ENCODE measurements at regions not wholly inside any gene's neighbourhood (a gene's known extent, or its start where the extent isn't known, plus 50 kb on each side); places are given as distances from the start of the nearest gene placed in this dataset.
"Not testable (repeated sequence)": the region's sequence is repeated elsewhere in the genome, so short reads cannot be mapped to it uniquely, and the experiment has no call there.

GRCh38 chr12:94010307-94010706 lies 138.1 kb upstream of the PLXNC1 start:
- Histone ChIP-seq H3K9ac (ENCODE audit: low read depth, low read length) (no peak overlapping the region), H3K4me2 (ENCODE audit: low read length) (no peak overlapping the region), H3K9me3 (replicated peaks; ENCODE audit: low read length) (no peaks in the 10 kb centered on the region), H3K4me3 (ENCODE audit: low read length) (no peak overlapping the region), H3K4me1 (ENCODE audit: control insufficient read depth, insufficient read depth, low read length) (no peaks in the 10 kb centered on the region), H3K27me3 (ENCODE audit: control insufficient read depth, insufficient read depth, low read length) (no peaks in the 10 kb centered on the region), H3K36me3 (ENCODE audit: insufficient read depth, low read length) (no peaks in the 10 kb centered on the region)

DNA sequence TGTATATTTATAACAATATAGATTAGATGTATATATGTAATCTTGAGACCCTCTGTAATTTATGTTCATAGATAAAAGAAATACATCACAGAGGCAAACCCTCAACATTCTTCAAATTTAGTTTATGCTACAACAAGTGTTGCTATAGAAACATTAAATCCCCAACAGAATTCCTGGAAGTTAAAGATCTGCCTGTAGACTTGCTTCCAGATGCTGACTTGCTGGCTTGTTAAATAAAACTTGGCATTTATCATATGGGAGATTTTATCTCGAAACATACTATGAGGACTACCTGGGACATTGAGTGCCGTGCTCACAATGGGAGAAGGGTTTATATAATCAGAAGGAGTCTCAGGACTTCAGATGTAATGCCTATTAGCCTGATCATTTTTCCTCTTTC lies 136.3 kb upstream of the PLXNC1 start:
- Histone ChIP-seq H3K9me3 (replicated peaks; ENCODE audit: low read length) (no peaks in the 10 kb centered on the region), H3K4me2 (ENCODE audit: low read length) (no peak overlapping the region), H3K4me3 (ENCODE audit: low read length) (no peak overlapping the region), H3K36me3 (ENCODE audit: insufficient read depth, low read length) (no peaks in the 10 kb centered on the region), H3K9ac (ENCODE audit: low read depth, low read length) (no peak overlapping the region), H3K27me3 (ENCODE audit: control insufficient read depth, insufficient read depth, low read length) (no peaks in the 10 kb centered on the region), H3K4me1 (ENCODE audit: control insufficient read depth, insufficient read depth, low read length) (no peaks in the 10 kb centered on the region)

GRCh38 chr12:94012590-94012989 lies 135.8 kb upstream of the PLXNC1 start:
- H3K4me1 ChIP-seq (ENCODE audit: control insufficient read depth, insufficient read depth, low read length) = no peaks in the 10 kb centered on the region

DNA sequence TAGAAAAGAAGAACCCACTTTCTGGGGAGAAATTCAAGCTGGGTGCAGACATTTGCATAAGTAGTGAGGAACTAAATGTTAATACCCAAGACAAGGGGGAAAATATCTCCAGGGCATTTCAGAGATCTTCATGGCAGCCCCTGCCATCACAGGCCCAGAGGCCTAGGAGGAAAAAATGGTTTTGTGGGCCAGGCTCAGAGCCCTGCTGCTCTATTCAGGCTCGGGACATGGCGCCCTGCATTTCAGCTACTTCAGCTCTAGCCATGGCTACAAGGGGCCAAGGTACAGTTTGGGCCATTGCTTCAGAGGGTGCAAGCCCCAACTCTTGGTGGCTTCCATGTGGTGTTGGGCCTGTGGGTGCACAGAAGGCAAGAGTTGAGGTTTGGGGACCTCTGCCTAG lies 131.1 kb upstream of the PLXNC1 start:
- not testable (repeated sequence) for H3K4me1 ChIP-seq (ENCODE audit: control insufficient read depth, insufficient read depth, low read length); H3K36me3 ChIP-seq (ENCODE audit: insufficient read depth, low read length); H3K9ac ChIP-seq (ENCODE audit: low read depth, low read length); H3K4me2 ChIP-seq (ENCODE audit: low read length); H3K27me3 ChIP-seq (ENCODE audit: control insufficient read depth, insufficient read depth, low read length); H3K9me3 ChIP-seq (replicated peaks; ENCODE audit: low read length); H3K4me3 ChIP-seq (ENCODE audit: low read length)

More at GRCh38 chr12:94012590-94012989, 135.8 kb upstream of the PLXNC1 start:
- Histone ChIP-seq H3K27me3 (ENCODE audit: control insufficient read depth, insufficient read depth, low read length) (no peaks in the 10 kb centered on the region), H3K9ac (ENCODE audit: low read depth, low read length) (no peak overlapping the region), H3K36me3 (ENCODE audit: insufficient read depth, low read length) (no peaks in the 10 kb centered on the region), H3K9me3 (replicated peaks; ENCODE audit: low read length) (no peaks in the 10 kb centered on the region), H3K4me2 (ENCODE audit: low read length) (no peak overlapping the region), H3K4me3 (ENCODE audit: low read length) (no peak overlapping the region)

- H3K27me3 ChIP-seq (ENCODE audit: control insufficient read depth, insufficient read depth, low read length) = peaks cover 1% of the 10 kb centered on the region
- peaks cover 5% of the 10 kb centered on the region for H3K9me3 ChIP-seq (replicated peaks; ENCODE audit: low read length)
- H3K4me1 ChIP-seq (ENCODE audit: control insufficient read depth, insufficient read depth, low read length) = no peaks in the 10 kb centered on the region
- no peaks in the 10 kb centered on the region for H3K36me3 ChIP-seq (ENCODE audit: insufficient read depth, low read length)
- H3K4me3 ChIP-seq (ENCODE audit: low read length) = no peak overlapping the region
- no peak overlapping the region for H3K4me2 ChIP-seq (ENCODE audit: low read length)
- no peak overlapping the region for H3K9ac ChIP-seq (ENCODE audit: low read depth, low read length)
These were observed 128.0 kb upstream of the PLXNC1 start for GRCh38 chr12:94020335-94020734.

GRCh38 chr12:94023879-94024278 lies 124.5 kb upstream of the PLXNC1 start:
- no peak overlapping the region for H3K9ac ChIP-seq (ENCODE audit: low read depth, low read length)
- peaks cover 14% of the 10 kb centered on the region for H3K27me3 ChIP-seq (ENCODE audit: control insufficient read depth, insufficient read depth, low read length)
- no peaks in the 10 kb centered on the region for H3K36me3 ChIP-seq (ENCODE audit: insufficient read depth, low read length)
- no peaks in the 10 kb centered on the region for H3K4me1 ChIP-seq (ENCODE audit: control insufficient read depth, insufficient read depth, low read length)
- H3K9me3 ChIP-seq (replicated peaks; ENCODE audit: low read length) = peaks cover 5% of the 10 kb centered on the region
- H3K4me3 ChIP-seq (ENCODE audit: low read length) = no peak overlapping the region
- no peak overlapping the region for H3K4me2 ChIP-seq (ENCODE audit: low read length)

DNA sequence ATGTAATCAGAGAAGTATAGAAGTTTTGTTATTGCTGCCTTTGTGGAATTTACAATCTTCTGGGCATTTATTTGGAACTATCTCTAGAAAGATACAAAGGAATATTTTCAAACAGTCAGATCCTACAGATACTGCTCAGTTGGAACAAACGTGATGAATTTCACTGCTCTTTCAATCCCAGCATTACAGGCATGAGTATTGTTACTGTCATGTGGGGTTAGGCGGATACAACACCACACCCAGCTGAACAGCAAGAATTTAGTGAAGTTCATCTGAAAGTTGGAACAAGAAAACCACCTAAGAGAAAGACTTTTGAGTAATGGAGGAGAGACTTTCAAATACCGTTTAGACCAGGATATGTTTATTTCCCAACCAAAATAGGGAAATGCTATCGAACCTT lies 123.3 kb upstream of the PLXNC1 start:
- Histone ChIP-seq H3K4me2 (ENCODE audit: low read length) (no peak overlapping the region), H3K36me3 (ENCODE audit: insufficient read depth, low read length) (no peaks in the 10 kb centered on the region), H3K9ac (ENCODE audit: low read depth, low read length) (no peak overlapping the region), H3K27me3 (ENCODE audit: control insufficient read depth, insufficient read depth, low read length) (peaks cover 19% of the 10 kb centered on the region), H3K9me3 (replicated peaks; ENCODE audit: low read length) (peaks cover 5% of the 10 kb centered on the region), H3K4me1 (ENCODE audit: control insufficient read depth, insufficient read depth, low read length) (no peaks in the 10 kb centered on the region), H3K4me3 (ENCODE audit: low read length) (no peak overlapping the region)

- Histone ChIP-seq H3K4me2 (ENCODE audit: low read length) (no peak overlapping the region), H3K9ac (ENCODE audit: low read depth, low read length) (no peak overlapping the region), H3K9me3 (replicated peaks; ENCODE audit: low read length) (peaks cover 5% of the 10 kb centered on the region), H3K27me3 (ENCODE audit: control insufficient read depth, insufficient read depth, low read length) (peaks cover 20% of the 10 kb centered on the region), H3K4me3 (ENCODE audit: low read length) (no peak overlapping the region), H3K4me1 (ENCODE audit: control insufficient read depth, insufficient read depth, low read length) (no peaks in the 10 kb centered on the region), H3K36me3 (ENCODE audit: insufficient read depth, low read length) (no peaks in the 10 kb centered on the region)
These were observed 122.6 kb upstream of the PLXNC1 start for GRCh38 chr12:94025756-94026155.

DNA sequence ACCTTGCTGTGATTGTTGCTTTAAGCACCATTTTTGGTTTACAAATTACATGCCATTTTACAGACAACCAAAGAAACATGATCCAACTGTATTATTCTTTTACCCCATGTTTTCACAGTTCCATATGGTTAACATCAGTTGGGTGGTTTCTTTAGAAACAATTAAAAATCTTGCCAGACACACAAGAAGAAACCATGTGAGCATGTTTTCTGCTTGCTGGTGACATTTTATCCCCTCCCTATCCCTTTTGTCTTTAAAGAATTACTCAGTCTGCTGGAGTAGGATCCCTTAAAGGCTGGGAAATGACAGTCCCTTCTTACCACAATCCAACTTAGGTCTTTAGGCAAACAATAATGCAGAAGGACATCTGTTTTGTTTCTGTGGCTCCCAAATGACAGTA lies 121.8 kb upstream of the PLXNC1 start:
- Histone ChIP-seq H3K9ac (ENCODE audit: low read depth, low read length) (no peak overlapping the region), H3K27me3 (ENCODE audit: control insufficient read depth, insufficient read depth, low read length) (peaks cover 20% of the 10 kb centered on the region), H3K4me3 (ENCODE audit: low read length) (no peak overlapping the region), H3K4me2 (ENCODE audit: low read length) (no peak overlapping the region), H3K4me1 (ENCODE audit: control insufficient read depth, insufficient read depth, low read length) (no peaks in the 10 kb centered on the region), H3K9me3 (replicated peaks; ENCODE audit: low read length) (peaks cover 5% of the 10 kb centered on the region), H3K36me3 (ENCODE audit: insufficient read depth, low read length) (no peaks in the 10 kb centered on the region)

GRCh38 chr12:94027561-94027960 lies 120.8 kb upstream of the PLXNC1 start:
- Histone ChIP-seq H3K4me2 (ENCODE audit: low read length) (no peak overlapping the region), H3K36me3 (ENCODE audit: insufficient read depth, low read length) (no peaks in the 10 kb centered on the region), H3K4me3 (ENCODE audit: low read length) (no peak overlapping the region)

DNA sequence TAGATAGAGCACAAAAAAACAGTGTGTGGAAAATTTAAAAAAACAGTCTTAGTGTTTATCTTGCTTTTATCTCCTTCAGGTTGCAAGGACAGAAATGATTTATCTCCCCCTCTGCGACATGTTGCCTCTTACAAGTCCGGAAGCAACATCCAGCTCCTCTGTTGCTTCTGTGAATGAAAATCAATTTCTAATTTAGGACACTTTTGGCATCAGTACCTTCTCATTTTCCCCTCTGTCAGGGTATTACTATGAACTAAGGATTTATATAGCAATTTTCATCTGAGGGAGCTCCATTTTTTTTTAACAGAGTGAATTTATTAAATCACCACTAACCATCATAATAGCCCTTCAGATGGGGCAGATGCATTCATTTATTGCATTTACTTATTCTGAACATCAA lies 116.6 kb upstream of the PLXNC1 start:
- Histone ChIP-seq H3K9me3 (replicated peaks; ENCODE audit: low read length) (no peaks in the 10 kb centered on the region), H3K4me3 (ENCODE audit: low read length) (no peak overlapping the region)

More at GRCh38 chr12:94027561-94027960, 120.8 kb upstream of the PLXNC1 start:
- peaks cover 30% of the 10 kb centered on the region for H3K27me3 ChIP-seq (ENCODE audit: control insufficient read depth, insufficient read depth, low read length)
- no peaks in the 10 kb centered on the region for H3K4me1 ChIP-seq (ENCODE audit: control insufficient read depth, insufficient read depth, low read length)
- peaks cover 5% of the 10 kb centered on the region for H3K9me3 ChIP-seq (replicated peaks; ENCODE audit: low read length)
- H3K9ac ChIP-seq (ENCODE audit: low read depth, low read length) = no peak overlapping the region

DNA sequence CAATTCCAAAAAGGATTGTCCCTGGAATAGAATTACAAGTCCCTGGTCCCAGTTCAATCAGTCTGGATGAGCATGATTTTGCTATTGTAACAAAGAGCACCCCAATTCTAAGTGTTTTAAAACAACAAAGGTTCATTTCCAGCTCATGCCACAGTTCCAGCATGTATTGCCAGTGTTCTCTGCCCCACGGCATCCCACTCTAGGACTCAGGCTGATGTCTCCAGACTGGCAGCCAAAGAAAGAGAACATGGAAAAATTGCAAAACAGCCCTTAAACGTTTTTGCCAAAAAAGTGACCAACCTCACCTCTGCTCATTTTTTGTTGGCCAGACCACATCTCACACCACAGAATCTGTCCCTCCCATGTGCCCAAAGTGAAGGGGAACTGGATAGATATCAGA lies 116.0 kb upstream of the PLXNC1 start:
- Histone ChIP-seq H3K4me3 (ENCODE audit: low read length) (no peak overlapping the region), H3K27me3 (ENCODE audit: control insufficient read depth, insufficient read depth, low read length) (peaks cover 31% of the 10 kb centered on the region), H3K36me3 (ENCODE audit: insufficient read depth, low read length) (no peaks in the 10 kb centered on the region), H3K9me3 (replicated peaks; ENCODE audit: low read length) (no peaks in the 10 kb centered on the region), H3K4me1 (ENCODE audit: control insufficient read depth, insufficient read depth, low read length) (no peaks in the 10 kb centered on the region), H3K9ac (ENCODE audit: low read depth, low read length) (no peak overlapping the region), H3K4me2 (ENCODE audit: low read length) (no peak overlapping the region)

More for the DNA sequence above, 116.6 kb upstream of the PLXNC1 start:
- Histone ChIP-seq H3K36me3 (ENCODE audit: insufficient read depth, low read length) (no peaks in the 10 kb centered on the region), H3K4me2 (ENCODE audit: low read length) (no peak overlapping the region), H3K27me3 (ENCODE audit: control insufficient read depth, insufficient read depth, low read length) (peaks cover 33% of the 10 kb centered on the region), H3K4me1 (ENCODE audit: control insufficient read depth, insufficient read depth, low read length) (no peaks in the 10 kb centered on the region), H3K9ac (ENCODE audit: low read depth, low read length) (no peak overlapping the region)
